GM12874 (cell line): ENCODE measurements at regions not wholly inside any gene's neighbourhood (a gene's known extent, or its start where the extent isn't known, plus 50 kb on each side); places are given as distances from the start of the nearest gene placed in this dataset.

Experiments used
- CTCF ChIP-seq: IDR thresholded peaks from 2 replicates; pipeline ENCODE4 v1.5.1; 2011; ENCODE audit warnings: low read depth, mild to moderate bottlenecking, control low read depth, low read length, moderate library complexity; ENCODE audit not compliant: insufficient read depth

- TF ChIP-seq CTCF = no peak
Observed at GRCh38 chr1:114207635-114208034, 54.0 kb upstream of the SYT6 start.

GRCh38 chr1:114206392-114206791 lies 52.7 kb upstream of the SYT6 start:
- no peak for TF ChIP-seq CTCF

DNA sequence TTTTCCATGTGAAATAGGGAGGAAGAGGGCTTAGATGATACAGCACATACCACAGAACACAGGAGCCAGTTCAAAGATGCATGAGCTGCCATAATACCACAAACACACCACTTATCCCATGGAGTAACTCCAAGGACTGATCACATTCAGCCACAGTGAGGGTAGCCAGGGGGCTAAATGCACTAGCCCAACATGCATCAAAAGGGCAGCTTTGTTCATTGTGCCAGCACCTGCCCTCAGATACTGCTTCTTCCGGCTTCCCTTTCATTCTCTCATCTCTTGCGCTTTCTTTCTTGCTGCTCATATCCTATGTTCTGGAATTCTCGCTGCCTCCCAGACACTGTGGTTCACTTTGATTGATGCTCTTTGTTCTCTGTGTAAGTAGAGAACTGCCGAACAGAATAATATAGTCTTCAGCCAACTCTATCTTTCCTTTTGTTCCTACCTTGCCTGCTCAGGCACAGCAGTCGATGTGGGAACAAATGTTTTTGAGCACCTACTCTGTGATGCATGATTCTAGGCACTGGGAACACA lies 50.0 kb upstream of the SYT6 start:
- no peak for TF ChIP-seq CTCF
